ENCODE measurements at regions not wholly inside any gene's neighbourhood (a gene's known extent, or its start where the extent isn't known, plus 50 kb on each side); places are given as distances from the start of the nearest gene placed in this dataset.

- H3K4me3 ChIP-seq (ENCODE audit: low read depth in 2 of 2, low read length in 2 of 2) = no peak overlapping the region
- H3K27me3 ChIP-seq (ENCODE audit: control insufficient read depth, insufficient read depth, low read length) = no peaks in the 10 kb centered on the region
- H3K36me3 ChIP-seq (ENCODE audit: control insufficient read depth, insufficient read depth, low read length) = no peaks in the 10 kb centered on the region
- BruUV-seq (replicated peaks) = no TSS peak
- CTCF ChIA-PET = no interaction called here
- DNase-seq (ENCODE audit: low read depth, low spot score) = no peak
- POLR2A ChIA-PET = no interaction called here
- H3K27ac ChIP-seq (ENCODE audit: low read length) = no peak overlapping the region
- no peaks in the 10 kb centered on the region for H3K9me3 ChIP-seq (ENCODE audit: control insufficient read depth, insufficient read depth, low read depth, low read length)
- no peaks in the 10 kb centered on the region for H3K4me1 ChIP-seq (ENCODE audit: control insufficient read depth, insufficient read depth, low read length)
- no peak for TF ChIP-seq TCF7L2 (IDR thresholded peaks at IDR 0.05; ENCODE audit: low read depth, low read length)
- TF ChIP-seq CTCF (IDR thresholded peaks at IDR 0.05) = no peak
- TF ChIP-seq SIN3A (IDR thresholded peaks at IDR 0.05; ENCODE audit: borderline replicate concordance, insufficient read depth, low read depth, low read length) = no peak
- no peak for TF ChIP-seq POLR2AphosphoS5 (IDR thresholded peaks at IDR 0.05; ENCODE audit: low read depth, low read length)
- TF ChIP-seq, protein P1, sequence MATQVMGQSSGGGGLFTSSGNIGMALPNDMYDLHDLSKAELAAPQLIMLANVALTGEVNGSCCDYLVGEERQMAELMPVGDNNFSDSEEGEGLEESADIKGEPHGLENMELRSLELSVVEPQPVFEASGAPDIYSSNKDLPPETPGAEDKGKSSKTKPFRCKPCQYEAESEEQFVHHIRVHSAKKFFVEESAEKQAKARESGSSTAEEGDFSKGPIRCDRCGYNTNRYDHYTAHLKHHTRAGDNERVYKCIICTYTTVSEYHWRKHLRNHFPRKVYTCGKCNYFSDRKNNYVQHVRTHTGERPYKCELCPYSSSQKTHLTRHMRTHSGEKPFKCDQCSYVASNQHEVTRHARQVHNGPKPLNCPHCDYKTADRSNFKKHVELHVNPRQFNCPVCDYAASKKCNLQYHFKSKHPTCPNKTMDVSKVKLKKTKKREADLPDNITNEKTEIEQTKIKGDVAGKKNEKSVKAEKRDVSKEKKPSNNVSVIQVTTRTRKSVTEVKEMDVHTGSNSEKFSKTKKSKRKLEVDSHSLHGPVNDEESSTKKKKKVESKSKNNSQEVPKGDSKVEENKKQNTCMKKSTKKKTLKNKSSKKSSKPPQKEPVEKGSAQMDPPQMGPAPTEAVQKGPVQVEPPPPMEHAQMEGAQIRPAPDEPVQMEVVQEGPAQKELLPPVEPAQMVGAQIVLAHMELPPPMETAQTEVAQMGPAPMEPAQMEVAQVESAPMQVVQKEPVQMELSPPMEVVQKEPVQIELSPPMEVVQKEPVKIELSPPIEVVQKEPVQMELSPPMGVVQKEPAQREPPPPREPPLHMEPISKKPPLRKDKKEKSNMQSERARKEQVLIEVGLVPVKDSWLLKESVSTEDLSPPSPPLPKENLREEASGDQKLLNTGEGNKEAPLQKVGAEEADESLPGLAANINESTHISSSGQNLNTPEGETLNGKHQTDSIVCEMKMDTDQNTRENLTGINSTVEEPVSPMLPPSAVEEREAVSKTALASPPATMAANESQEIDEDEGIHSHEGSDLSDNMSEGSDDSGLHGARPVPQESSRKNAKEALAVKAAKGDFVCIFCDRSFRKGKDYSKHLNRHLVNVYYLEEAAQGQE (IDR thresholded peaks at IDR 0.05; ENCODE audit: insufficient read depth in 1 of 2, low read depth in 2 of 2, low read length in 1 of 2) = no peak
- intact Hi-C loops (cut with micrococcal nuclease; ENCODE audit: unreplicated experiment) = no loop called here
- in situ Hi-C loops (cut with HindIII; ENCODE audit: low pct_unique_long_range_greater_than_20kb, low sequenced_read_pairs) = no loop called here
- no peak for ATAC-seq
These were observed 293.9 kb downstream of the KCNC2 start for GRCh38 chr12:74915718-74916117.

DNA sequence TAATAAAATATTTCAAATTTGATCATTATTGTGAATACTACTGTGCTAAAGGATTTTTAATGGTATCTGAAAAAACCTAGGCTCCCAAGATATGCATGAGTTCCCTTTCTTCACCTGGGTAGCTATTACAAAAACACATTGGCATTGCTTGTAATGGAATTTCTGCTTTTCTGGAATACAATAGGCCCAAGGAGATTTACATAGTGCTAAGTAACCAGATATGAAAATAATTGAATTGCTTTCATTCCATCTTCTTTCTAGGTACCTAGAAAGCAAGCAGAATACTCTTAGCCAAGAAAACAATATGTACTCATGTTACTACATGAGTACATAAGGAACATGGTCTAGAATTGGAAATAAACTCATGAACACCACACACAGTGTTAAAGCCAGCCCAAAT lies 291.9 kb downstream of the KCNC2 start:
- TF ChIP-seq SIN3A (IDR thresholded peaks at IDR 0.05; ENCODE audit: borderline replicate concordance, insufficient read depth, low read depth, low read length) (no peak), TCF7L2 (IDR thresholded peaks at IDR 0.05; ENCODE audit: low read depth, low read length) (no peak), POLR2AphosphoS5 (IDR thresholded peaks at IDR 0.05; ENCODE audit: low read depth, low read length) (no peak), CTCF (IDR thresholded peaks at IDR 0.05) (no peak)
- TF ChIP-seq, protein P1 (IDR thresholded peaks at IDR 0.05; ENCODE audit: insufficient read depth in 1 of 2, low read depth in 2 of 2, low read length in 1 of 2) = no peak
- no TSS peak for BruUV-seq (replicated peaks)
- POLR2A ChIA-PET = no interaction called here
- H3K4me1 ChIP-seq (ENCODE audit: control insufficient read depth, insufficient read depth, low read length) = no peaks in the 10 kb centered on the region
- H3K27me3 ChIP-seq (ENCODE audit: control insufficient read depth, insufficient read depth, low read length) = no peaks in the 10 kb centered on the region
- no peak overlapping the region for H3K4me3 ChIP-seq (ENCODE audit: low read depth in 2 of 2, low read length in 2 of 2)
- in situ Hi-C loops (cut with HindIII; ENCODE audit: low pct_unique_long_range_greater_than_20kb, low sequenced_read_pairs) = no loop called here
- no peaks in the 10 kb centered on the region for H3K9me3 ChIP-seq (ENCODE audit: control insufficient read depth, insufficient read depth, low read depth, low read length)
- no peak for ATAC-seq
- intact Hi-C loops (cut with micrococcal nuclease; ENCODE audit: unreplicated experiment) = no loop called here
- H3K27ac ChIP-seq (ENCODE audit: low read length) = no peak overlapping the region
- no peaks in the 10 kb centered on the region for H3K36me3 ChIP-seq (ENCODE audit: control insufficient read depth, insufficient read depth, low read length)
- CTCF ChIA-PET = no interaction called here
- no peak for DNase-seq (ENCODE audit: low read depth, low spot score)
